ENCODE measurements at regions not wholly inside any gene's neighbourhood (a gene's known extent, or its start where the extent isn't known, plus 50 kb on each side); places are given as distances from the start of the nearest gene placed in this dataset.

DNA sequence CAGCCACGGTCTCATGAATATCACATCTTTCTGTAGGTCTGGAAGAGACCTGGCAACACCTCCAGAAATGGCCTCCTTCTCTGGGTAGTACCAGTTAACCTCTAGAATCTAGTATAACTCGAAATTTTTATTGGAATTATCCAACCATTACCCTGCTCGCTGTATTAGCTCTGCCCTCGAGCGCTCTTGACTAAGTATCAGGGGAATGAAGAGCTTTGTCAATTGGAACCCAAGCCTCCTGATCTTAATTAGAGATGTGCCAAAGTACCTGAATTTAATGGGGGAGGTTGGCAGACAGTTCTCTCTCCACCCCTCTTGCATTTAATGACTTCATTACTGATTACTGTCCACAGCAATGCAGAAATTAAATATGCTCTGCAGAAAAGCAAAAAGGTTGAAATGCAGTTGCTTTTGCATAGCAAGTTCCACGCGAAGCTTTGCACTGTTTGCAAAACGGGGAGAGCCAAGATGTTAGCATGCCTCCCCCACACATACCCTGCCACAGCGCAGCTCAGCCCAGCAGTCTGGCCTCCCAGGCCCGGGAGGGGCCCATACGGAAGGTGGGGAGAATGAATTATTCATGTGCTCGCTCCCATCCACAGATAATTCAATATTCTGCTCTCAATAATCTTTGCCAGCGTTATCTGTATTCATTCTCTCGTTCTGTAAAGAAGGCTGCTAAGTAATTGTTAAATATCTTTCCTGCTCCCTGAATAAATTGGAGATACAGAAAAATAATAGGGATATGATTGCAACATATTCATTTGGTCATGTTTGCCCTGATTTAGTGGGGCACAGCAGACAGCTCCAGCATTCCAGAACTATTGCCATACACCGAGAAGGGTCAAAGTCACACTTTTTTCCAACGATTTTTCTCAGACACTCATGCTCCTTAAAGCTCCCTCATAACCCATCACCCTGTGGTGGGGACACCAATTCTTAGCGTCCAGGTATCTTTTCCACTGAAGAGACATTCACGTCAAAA, 305.8 kb downstream of the CDH26 start:
- TF ChIP-seq CTCF (conservative IDR thresholded peaks at IDR 0.05; ENCODE audit: low read depth, low read length) = no peak

DNA sequence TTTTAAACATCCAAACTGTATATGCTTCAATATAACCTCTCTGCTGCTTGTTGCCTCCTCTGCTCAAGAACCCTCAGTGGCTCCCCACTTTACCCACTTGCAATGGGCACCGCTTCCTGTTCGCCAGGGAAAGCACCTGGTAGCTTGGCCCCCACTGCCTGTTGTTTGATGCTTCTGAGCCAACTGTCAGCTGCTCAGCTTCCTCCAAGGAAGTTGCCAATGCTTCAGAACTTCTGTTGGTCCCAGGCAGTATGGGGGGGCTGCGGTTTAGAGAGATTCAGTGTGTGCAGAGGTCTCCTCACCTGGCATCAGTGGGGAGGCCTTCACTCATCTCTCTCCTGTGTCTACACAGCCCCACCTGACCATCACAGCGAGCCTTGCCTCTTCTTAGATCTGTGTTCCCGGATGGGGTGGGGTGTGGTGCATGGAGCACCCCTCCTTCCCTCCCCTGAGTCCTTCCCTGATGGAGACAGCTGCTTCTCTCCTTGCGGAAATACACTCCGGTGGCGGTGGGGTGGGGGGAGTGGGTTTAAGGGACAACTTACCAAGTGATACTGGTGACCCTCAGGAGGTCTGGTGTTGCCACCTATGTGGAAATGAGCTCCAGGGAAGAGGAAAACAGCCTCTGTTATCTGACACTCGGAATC, 308.1 kb downstream of the CDH26 start:
- no peak for DNase-seq (ENCODE audit: low read depth)
- no peak for TF ChIP-seq CTCF (conservative IDR thresholded peaks at IDR 0.05; ENCODE audit: low read depth, low read length)
- no peak overlapping the region for H3K4me3 ChIP-seq (ENCODE audit: low read depth, low read length)

More for the DNA sequence above, 305.8 kb downstream of the CDH26 start:
- no peak overlapping the region for H3K4me3 ChIP-seq (ENCODE audit: low read depth, low read length)
- no peak for DNase-seq (ENCODE audit: low read depth)

- TF ChIP-seq CTCF (conservative IDR thresholded peaks at IDR 0.05; ENCODE audit: low read depth, low read length) = no peak
- no peak overlapping the region for H3K4me3 ChIP-seq (ENCODE audit: low read depth, low read length)
- DNase-seq (ENCODE audit: low read depth) = no peak
These were observed 310.3 kb downstream of the CDH26 start for GRCh38 chr20:60268491-60268890.

DNA sequence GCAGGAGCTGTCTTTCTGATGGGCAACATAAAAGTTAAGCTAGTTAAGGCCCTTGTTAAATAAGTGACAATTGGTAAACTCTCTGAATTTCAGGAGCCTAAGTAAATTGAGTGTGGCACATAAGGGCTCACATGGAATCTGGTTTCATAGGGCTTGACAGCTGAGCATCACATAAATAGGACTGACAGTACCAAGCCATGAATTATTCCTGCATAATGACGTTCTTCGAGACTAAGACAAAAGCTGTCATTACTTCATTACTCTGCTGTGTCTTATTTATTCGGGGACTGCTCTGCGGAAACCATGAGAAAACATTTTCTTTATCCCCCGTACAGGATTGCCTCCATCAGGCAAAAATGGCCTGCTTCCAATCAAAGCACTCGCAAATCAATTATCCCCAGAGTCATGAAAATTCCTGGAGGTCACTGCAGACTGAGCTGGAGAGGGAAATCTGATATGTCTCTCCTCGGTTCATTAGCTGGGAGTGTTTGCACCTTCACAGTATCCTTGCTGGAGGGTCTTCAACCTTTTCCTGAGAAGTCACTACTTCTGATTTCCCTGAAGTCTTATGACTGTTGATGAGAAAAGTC, 311.4 kb downstream of the CDH26 start:
- DNase-seq (ENCODE audit: low read depth) = no peak
- no peak for TF ChIP-seq CTCF (conservative IDR thresholded peaks at IDR 0.05; ENCODE audit: low read depth, low read length)
- no peak overlapping the region for H3K4me3 ChIP-seq (ENCODE audit: low read depth, low read length)

GRCh38 chr20:60270341-60270740, 312.1 kb downstream of the CDH26 start:
- DNase-seq (ENCODE audit: low read depth) = no peak
- H3K4me3 ChIP-seq (ENCODE audit: low read depth, low read length) = no peak overlapping the region
- TF ChIP-seq CTCF (conservative IDR thresholded peaks at IDR 0.05; ENCODE audit: low read depth, low read length) = no peak

DNA sequence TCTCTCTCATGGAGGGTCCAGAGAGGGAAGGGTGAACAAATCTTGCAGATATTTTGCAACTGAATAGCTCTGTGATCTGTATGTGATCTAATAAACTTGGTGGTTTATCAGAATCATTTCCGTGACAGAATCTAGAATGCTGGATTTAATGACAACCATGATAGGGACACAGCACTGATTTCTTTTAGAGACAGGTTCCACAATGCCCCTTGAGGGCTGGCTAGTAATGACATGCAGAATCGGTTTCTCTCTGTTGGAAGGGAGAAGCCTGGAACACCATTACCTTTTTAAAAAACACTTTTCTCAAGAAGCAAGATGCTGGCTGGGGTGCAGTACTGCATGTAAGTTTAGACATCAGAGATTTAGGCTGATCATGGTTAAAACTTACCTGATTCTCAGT, 313.4 kb downstream of the CDH26 start:
- peak; percentile 42 for TF ChIP-seq CTCF (conservative IDR thresholded peaks at IDR 0.05; ENCODE audit: low read depth, low read length)
- no peak for DNase-seq (ENCODE audit: low read depth)
- no peak overlapping the region for H3K4me3 ChIP-seq (ENCODE audit: low read depth, low read length)
